ENCODE measurements at regions not wholly inside any gene's neighbourhood (a gene's known extent, or its start where the extent isn't known, plus 50 kb on each side); places are given as distances from the start of the nearest gene placed in this dataset.

DNA sequence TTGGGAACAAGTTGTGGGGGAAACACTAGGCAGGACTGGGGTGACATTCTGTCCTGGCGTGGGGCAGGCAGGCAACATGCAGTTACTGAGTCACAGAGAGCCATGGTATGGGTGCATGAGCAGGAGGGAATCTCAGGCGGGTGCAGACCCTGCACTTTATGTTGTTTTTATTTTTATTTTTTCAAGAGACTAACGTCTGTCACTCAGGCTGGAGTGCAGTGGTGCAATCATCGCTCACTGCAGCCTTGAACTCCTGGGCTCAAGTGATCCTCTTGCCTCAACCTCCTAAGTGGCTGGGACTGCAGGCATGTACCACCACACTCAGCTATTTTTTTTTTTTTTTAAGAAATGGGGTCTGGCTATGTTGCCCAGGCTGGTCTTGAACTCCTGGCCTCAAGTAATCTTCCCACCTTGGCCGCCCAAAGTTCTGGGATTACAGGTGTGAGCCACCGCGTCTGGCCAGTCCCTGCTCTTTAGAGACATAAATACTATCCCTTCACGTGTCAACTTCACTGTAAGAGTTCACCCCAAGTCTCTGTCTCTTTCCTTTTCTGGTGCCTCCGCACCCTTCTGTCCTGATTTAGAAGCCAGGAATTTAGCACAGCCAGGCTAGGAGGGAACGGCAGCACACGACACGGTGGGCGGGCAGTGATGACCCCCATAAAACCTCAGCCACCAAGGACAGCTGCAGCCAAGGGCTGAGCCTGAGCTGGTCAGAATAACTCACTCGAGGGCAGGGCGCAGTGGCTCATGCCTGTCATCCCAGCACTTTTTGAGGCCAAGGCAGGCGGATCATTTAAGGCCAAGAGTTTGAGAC, 72.8 kb upstream of the IQSEC1 start:
- Histone ChIP-seq H3K4me2 (no peak overlapping the region), H2AFZ (no peak overlapping the region), H3K27me3 (ENCODE audit: insufficient read depth) (no peaks in the 10 kb centered on the region), H3K4me1 (ENCODE audit: insufficient read depth) (no peaks in the 10 kb centered on the region), H3F3A (replicated peaks; ENCODE audit: low read depth) (no peaks in the 10 kb centered on the region), H3K79me2 (replicated peaks; ENCODE audit: insufficient read depth) (no peaks in the 10 kb centered on the region), H3K36me3 (ENCODE audit: insufficient read depth) (no peaks in the 10 kb centered on the region), H3K4me3 (no peak overlapping the region), H3K27ac (ENCODE audit: low read depth) (no peak overlapping the region), H3K9me2 (ENCODE audit: insufficient read depth) (no peaks in the 10 kb centered on the region), H4K20me1 (replicated peaks; ENCODE audit: insufficient read depth) (no peaks in the 10 kb centered on the region; the same call in 1 of the 2 replicates)
- TF ChIP-seq, protein P1, sequence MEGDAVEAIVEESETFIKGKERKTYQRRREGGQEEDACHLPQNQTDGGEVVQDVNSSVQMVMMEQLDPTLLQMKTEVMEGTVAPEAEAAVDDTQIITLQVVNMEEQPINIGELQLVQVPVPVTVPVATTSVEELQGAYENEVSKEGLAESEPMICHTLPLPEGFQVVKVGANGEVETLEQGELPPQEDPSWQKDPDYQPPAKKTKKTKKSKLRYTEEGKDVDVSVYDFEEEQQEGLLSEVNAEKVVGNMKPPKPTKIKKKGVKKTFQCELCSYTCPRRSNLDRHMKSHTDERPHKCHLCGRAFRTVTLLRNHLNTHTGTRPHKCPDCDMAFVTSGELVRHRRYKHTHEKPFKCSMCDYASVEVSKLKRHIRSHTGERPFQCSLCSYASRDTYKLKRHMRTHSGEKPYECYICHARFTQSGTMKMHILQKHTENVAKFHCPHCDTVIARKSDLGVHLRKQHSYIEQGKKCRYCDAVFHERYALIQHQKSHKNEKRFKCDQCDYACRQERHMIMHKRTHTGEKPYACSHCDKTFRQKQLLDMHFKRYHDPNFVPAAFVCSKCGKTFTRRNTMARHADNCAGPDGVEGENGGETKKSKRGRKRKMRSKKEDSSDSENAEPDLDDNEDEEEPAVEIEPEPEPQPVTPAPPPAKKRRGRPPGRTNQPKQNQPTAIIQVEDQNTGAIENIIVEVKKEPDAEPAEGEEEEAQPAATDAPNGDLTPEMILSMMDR (conservative IDR thresholded peaks at IDR 0.05; ENCODE audit: low read depth in 2 of 2) = no peak
- TF ChIP-seq CREB1 (CRISPR knock-in tag; IDR thresholded peaks at IDR 0.05; ENCODE audit: low read depth) (no peak), EZH2phosphoT487 (IDR thresholded peaks at IDR 0.05; ENCODE audit: unreplicated experiment) (no peak), POLR2AphosphoS5 (IDR thresholded peaks at IDR 0.05; ENCODE audit: low read depth) (no peak), STAT1 (IDR thresholded peaks at IDR 0.05; ENCODE audit: unreplicated experiment) (no peak), NANOG (IDR thresholded peaks at IDR 0.05; ENCODE audit: borderline replicate concordance) (no peak), ZNF114 (CRISPR knock-in tag; IDR thresholded peaks at IDR 0.05) (no peak), JUNB (IDR thresholded peaks at IDR 0.05; ENCODE audit: unreplicated experiment) (no peak), ZNF331 (CRISPR knock-in tag; IDR thresholded peaks at IDR 0.05; ENCODE audit: low read depth) (no peak), EZH2 (IDR thresholded peaks at IDR 0.05; ENCODE audit: low read depth, unreplicated experiment) (no peak)
- TF ChIP-seq, protein P2, sequence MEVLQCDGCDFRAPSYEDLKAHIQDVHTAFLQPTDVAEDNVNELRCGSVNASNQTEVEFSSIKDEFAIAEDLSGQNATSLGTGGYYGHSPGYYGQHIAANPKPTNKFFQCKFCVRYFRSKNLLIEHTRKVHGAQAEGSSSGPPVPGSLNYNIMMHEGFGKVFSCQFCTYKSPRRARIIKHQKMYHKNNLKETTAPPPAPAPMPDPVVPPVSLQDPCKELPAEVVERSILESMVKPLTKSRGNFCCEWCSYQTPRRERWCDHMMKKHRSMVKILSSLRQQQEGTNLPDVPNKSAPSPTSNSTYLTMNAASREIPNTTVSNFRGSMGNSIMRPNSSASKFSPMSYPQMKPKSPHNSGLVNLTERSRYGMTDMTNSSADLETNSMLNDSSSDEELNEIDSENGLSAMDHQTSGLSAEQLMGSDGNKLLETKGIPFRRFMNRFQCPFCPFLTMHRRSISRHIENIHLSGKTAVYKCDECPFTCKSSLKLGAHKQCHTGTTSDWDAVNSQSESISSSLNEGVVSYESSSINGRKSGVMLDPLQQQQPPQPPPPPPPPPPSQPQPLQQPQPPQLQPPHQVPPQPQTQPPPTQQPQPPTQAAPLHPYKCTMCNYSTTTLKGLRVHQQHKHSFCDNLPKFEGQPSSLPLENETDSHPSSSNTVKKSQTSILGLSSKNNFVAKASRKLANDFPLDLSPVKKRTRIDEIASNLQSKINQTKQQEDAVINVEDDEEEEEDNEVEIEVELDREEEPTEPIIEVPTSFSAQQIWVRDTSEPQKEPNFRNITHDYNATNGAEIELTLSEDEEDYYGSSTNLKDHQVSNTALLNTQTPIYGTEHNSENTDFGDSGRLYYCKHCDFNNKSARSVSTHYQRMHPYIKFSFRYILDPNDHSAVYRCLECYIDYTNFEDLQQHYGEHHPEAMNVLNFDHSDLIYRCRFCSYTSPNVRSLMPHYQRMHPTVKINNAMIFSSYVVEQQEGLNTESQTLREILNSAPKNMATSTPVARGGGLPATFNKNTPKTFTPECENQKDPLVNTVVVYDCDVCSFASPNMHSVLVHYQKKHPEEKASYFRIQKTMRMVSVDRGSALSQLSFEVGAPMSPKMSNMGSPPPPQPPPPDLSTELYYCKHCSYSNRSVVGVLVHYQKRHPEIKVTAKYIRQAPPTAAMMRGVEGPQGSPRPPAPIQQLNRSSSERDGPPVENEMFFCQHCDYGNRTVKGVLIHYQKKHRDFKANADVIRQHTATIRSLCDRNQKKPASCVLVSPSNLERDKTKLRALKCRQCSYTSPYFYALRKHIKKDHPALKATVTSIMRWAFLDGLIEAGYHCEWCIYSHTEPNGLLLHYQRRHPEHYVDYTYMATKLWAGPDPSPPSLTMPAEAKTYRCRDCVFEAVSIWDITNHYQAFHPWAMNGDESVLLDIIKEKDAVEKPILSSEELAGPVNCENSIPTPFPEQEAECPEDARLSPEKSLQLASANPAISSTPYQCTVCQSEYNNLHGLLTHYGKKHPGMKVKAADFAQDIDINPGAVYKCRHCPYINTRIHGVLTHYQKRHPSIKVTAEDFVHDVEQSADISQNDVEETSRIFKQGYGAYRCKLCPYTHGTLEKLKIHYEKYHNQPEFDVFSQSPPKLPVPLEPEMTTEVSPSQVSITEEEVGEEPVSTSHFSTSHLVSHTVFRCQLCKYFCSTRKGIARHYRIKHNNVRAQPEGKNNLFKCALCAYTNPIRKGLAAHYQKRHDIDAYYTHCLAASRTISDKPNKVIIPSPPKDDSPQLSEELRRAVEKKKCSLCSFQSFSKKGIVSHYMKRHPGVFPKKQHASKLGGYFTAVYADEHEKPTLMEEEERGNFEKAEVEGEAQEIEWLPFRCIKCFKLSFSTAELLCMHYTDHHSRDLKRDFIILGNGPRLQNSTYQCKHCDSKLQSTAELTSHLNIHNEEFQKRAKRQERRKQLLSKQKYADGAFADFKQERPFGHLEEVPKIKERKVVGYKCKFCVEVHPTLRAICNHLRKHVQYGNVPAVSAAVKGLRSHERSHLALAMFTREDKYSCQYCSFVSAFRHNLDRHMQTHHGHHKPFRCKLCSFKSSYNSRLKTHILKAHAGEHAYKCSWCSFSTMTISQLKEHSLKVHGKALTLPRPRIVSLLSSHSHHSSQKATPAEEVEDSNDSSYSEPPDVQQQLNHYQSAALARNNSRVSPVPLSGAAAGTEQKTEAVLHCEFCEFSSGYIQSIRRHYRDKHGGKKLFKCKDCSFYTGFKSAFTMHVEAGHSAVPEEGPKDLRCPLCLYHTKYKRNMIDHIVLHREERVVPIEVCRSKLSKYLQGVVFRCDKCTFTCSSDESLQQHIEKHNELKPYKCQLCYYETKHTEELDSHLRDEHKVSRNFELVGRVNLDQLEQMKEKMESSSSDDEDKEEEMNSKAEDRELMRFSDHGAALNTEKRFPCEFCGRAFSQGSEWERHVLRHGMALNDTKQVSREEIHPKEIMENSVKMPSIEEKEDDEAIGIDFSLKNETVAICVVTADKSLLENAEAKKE (CRISPR knock-in tag; IDR thresholded peaks at IDR 0.05) = no peak
- TF ChIP-seq, protein P3, sequence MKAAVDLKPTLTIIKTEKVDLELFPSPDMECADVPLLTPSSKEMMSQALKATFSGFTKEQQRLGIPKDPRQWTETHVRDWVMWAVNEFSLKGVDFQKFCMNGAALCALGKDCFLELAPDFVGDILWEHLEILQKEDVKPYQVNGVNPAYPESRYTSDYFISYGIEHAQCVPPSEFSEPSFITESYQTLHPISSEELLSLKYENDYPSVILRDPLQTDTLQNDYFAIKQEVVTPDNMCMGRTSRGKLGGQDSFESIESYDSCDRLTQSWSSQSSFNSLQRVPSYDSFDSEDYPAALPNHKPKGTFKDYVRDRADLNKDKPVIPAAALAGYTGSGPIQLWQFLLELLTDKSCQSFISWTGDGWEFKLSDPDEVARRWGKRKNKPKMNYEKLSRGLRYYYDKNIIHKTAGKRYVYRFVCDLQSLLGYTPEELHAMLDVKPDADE (IDR thresholded peaks at IDR 0.05) = no peak
- TF ChIP-seq, protein P4, sequence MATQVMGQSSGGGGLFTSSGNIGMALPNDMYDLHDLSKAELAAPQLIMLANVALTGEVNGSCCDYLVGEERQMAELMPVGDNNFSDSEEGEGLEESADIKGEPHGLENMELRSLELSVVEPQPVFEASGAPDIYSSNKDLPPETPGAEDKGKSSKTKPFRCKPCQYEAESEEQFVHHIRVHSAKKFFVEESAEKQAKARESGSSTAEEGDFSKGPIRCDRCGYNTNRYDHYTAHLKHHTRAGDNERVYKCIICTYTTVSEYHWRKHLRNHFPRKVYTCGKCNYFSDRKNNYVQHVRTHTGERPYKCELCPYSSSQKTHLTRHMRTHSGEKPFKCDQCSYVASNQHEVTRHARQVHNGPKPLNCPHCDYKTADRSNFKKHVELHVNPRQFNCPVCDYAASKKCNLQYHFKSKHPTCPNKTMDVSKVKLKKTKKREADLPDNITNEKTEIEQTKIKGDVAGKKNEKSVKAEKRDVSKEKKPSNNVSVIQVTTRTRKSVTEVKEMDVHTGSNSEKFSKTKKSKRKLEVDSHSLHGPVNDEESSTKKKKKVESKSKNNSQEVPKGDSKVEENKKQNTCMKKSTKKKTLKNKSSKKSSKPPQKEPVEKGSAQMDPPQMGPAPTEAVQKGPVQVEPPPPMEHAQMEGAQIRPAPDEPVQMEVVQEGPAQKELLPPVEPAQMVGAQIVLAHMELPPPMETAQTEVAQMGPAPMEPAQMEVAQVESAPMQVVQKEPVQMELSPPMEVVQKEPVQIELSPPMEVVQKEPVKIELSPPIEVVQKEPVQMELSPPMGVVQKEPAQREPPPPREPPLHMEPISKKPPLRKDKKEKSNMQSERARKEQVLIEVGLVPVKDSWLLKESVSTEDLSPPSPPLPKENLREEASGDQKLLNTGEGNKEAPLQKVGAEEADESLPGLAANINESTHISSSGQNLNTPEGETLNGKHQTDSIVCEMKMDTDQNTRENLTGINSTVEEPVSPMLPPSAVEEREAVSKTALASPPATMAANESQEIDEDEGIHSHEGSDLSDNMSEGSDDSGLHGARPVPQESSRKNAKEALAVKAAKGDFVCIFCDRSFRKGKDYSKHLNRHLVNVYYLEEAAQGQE (IDR thresholded peaks at IDR 0.05; ENCODE audit: unreplicated experiment) = no peak
- Mint-ChIP-seq H3K4me1 (peaks cover 2% of the 10 kb centered on the region; the same call in 1 of the 3 replicates), H3K36me3 (ENCODE audit: low read depth) (no peaks in the 10 kb centered on the region), H3K27ac (no peak overlapping the region), H3K4me3 (no peak overlapping the region), H3K27me3 (ENCODE audit: insufficient read depth, low read depth, poor library complexity) (peaks cover 6% of the 10 kb centered on the region), H3K9me3 (no peaks in the 10 kb centered on the region; the same call in 2 of the 3 replicates)
- no peak for ATAC-seq
- no peak for DNase-seq (ENCODE audit: low spot score)
